IMR-90 (cell line): ENCODE measurements at regions not wholly inside any gene's neighbourhood (a gene's known extent, or its start where the extent isn't known, plus 50 kb on each side); places are given as distances from the start of the nearest gene placed in this dataset.

Source experiments
- ATAC-seq: fragments of 200-7000 bp; cut with Tn5 transposase; 2 replicates; pipeline ENCODE4 v1.9.1; 2020; ENCODE audit warnings: low read depth, mild to moderate bottlenecking, moderate library complexity
- BruUV-seq: library from RNA; stranded (reverse); fragments of 400-500 nt; replicated peaks from 2 replicates; lab custom pipeline; 2021; lab: Mats Ljungman, UMichigan
- CTCF ChIA-PET: fragments of 300-600 bp; formaldehyde crosslinking; extraction: SDS; loops from one replicate; lab custom pipeline; 2021; ENCODE audit warnings: antibody characterized with exemption; lab: Yijun Ruan, JAX
- POLR2A ChIA-PET: fragments of 300-600 bp; sonication (Branson Sonifier 250); formaldehyde crosslinking; loops from one replicate; lab custom pipeline; 2022; ENCODE audit warnings: antibody characterized with exemption; ENCODE audit not compliant: unreplicated experiment; lab: Charles Lee
- DNase-seq: peaks from one replicate; pipeline ENCODE4 v3.0.0; 2013
- H2AFZ ChIP-seq: replicated peaks from 2 replicates; pipeline ENCODE3; 2013; ENCODE audit warnings: low read length, mild to moderate bottlenecking; ENCODE audit not compliant: poor library complexity
- H2AK5ac ChIP-seq: 2 replicates; pipeline ENCODE4 v1.6.1; 2013; ENCODE audit warnings: low read depth, low read length, inconsistent platforms
- H2AK9ac ChIP-seq: replicated peaks from 2 replicates; pipeline ENCODE3; 2013; ENCODE audit warnings: mild to moderate bottlenecking, low read depth, low read length, moderate library complexity; ENCODE audit not compliant: poor library complexity
- H2BK120ac ChIP-seq: 2 replicates; pipeline ENCODE4 v1.6.1; 2013; ENCODE audit warnings: low read depth, low read length, inconsistent platforms
- H2BK15ac ChIP-seq: 3 replicates; pipeline ENCODE4 v1.6.1; 2013; ENCODE audit warnings: low read depth, low read length, inconsistent platforms
- H2BK20ac ChIP-seq: 2 replicates; pipeline ENCODE4 v1.6.1; 2013; ENCODE audit warnings: low read depth, mild to moderate bottlenecking, inconsistent platforms, low read length, moderate library complexity
- H2BK5ac ChIP-seq: 2 replicates; pipeline ENCODE4 v1.6.1; 2013; ENCODE audit warnings: mild to moderate bottlenecking, low read depth, low read length, inconsistent platforms; ENCODE audit not compliant: poor library complexity, severe bottlenecking
- H3K14ac ChIP-seq: replicated peaks from 2 replicates; pipeline ENCODE4 v1.6.1; 2013; ENCODE audit warnings: low read depth, low read length, inconsistent platforms
- H3K18ac ChIP-seq: 2 replicates; pipeline ENCODE4 v1.6.1; 2013; ENCODE audit warnings: low read depth, low read length, control low read depth
- H3K23ac ChIP-seq: 2 replicates; pipeline ENCODE4 v1.6.1; 2013; ENCODE audit warnings: low read depth, low read length, inconsistent platforms
- H3K27ac ChIP-seq: 2 replicates; pipeline ENCODE4 v1.5.1; 2013; ENCODE audit warnings: mild to moderate bottlenecking, control low read depth, low read length; ENCODE audit not compliant: insufficient read depth
- H3K27me3 ChIP-seq: 2 replicates; pipeline ENCODE4 v1.6.1; 2013; ENCODE audit warnings: low read length; ENCODE audit not compliant: control insufficient read depth, insufficient read depth
- H3K36me3 ChIP-seq: 2 replicates; pipeline ENCODE4 v1.6.1; 2013; ENCODE audit warnings: low read length, mixed read lengths; ENCODE audit not compliant: control insufficient read depth, insufficient read depth
- H3K4ac ChIP-seq: 2 replicates; pipeline ENCODE4 v1.6.1; 2013; ENCODE audit warnings: low read depth, low read length, inconsistent platforms
- H3K4me1 ChIP-seq: 2 replicates; pipeline ENCODE4 v1.6.1; 2013; ENCODE audit warnings: low read length, mixed read lengths; ENCODE audit not compliant: control insufficient read depth, insufficient read depth
- H3K4me2 ChIP-seq: 2 replicates; pipeline ENCODE4 v1.6.1; 2013; ENCODE audit warnings: low read depth, mild to moderate bottlenecking, control low read depth, low read length, moderate library complexity
- H3K4me3 ChIP-seq: 2 replicates; pipeline ENCODE4 v1.5.1; 2013; ENCODE audit warnings: low read depth, mild to moderate bottlenecking, control low read depth, low read length, moderate library complexity; ENCODE audit not compliant: insufficient read depth
- H3K56ac ChIP-seq: 2 replicates; pipeline ENCODE4 v1.6.1; 2013; ENCODE audit warnings: low read length, inconsistent platforms; ENCODE audit not compliant: insufficient read depth; ENCODE audit errors: extremely low read depth
- H3K79me1 ChIP-seq, 2 experiments: 2 replicates each; pipeline ENCODE4 v1.6.1; 2013; ENCODE audit warnings: low read length in 2 of 2, inconsistent platforms in 1 of 2, low read depth in 1 of 2
- H3K9ac ChIP-seq: 2 replicates; pipeline ENCODE4 v1.6.1; 2013; ENCODE audit warnings: low read depth, low read length, control low read depth
- H3K9me1 ChIP-seq: 2 replicates; pipeline ENCODE4 v1.6.1; 2013; ENCODE audit warnings: low read length, inconsistent platforms; ENCODE audit not compliant: insufficient read depth
- H3K9me3 ChIP-seq: 2 replicates; pipeline ENCODE4 v1.6.1; 2013; ENCODE audit warnings: low read length; ENCODE audit not compliant: control insufficient read depth, insufficient read depth
- H4K20me1 ChIP-seq: 2 replicates; pipeline ENCODE4 v1.6.1; 2013; ENCODE audit warnings: low read length, inconsistent platforms; ENCODE audit not compliant: insufficient read depth
- H4K5ac ChIP-seq: 2 replicates; pipeline ENCODE4 v1.6.1; 2013; ENCODE audit warnings: mild to moderate bottlenecking, low read depth, low read length, control low read depth
- H4K8ac ChIP-seq, 2 experiments: 2 replicates each; pipeline ENCODE4 v1.6.1; 2013; ENCODE audit warnings: low read depth in 2 of 2, low read length in 2 of 2, control low read depth in 1 of 2, inconsistent platforms in 1 of 2
- H4K91ac ChIP-seq: 2 replicates; pipeline ENCODE4 v1.6.1; 2013; ENCODE audit warnings: low read depth, low read length, inconsistent platforms; ENCODE audit not compliant: insufficient read depth
- BHLHE40 ChIP-seq: fragments of 150-350 bp; IDR thresholded peaks from 2 replicates; pipeline ENCODE4 v1.6.1; 2016; ENCODE audit warnings: mild to moderate bottlenecking, low read depth, low read length
- CEBPB ChIP-seq: IDR thresholded peaks from 2 replicates; pipeline ENCODE4 v1.6.1; 2012; ENCODE audit warnings: low read depth, low read length, improper control_type of control experiment
- CTCF ChIP-seq: conservative IDR thresholded peaks from 2 replicates; pipeline ENCODE4 v1.5.1; 2012; ENCODE audit warnings: mild to moderate bottlenecking, low read depth, low read length, improper control_type of control experiment
- FOS ChIP-seq: fragments of 150-350 bp; IDR thresholded peaks from 2 replicates; pipeline ENCODE4 v1.6.1; 2016; ENCODE audit warnings: low read depth, low read length
- MAFK ChIP-seq: IDR thresholded peaks from 2 replicates; pipeline ENCODE4 v1.6.1; 2012; ENCODE audit warnings: low read depth, low read length, improper control_type of control experiment
- MAZ ChIP-seq: IDR thresholded peaks from 2 replicates; pipeline ENCODE4 v1.6.1; 2012; ENCODE audit warnings: low read depth, mild to moderate bottlenecking, low read length, improper control_type of control experiment, moderate library complexity, borderline replicate concordance
- MXI1 ChIP-seq: IDR thresholded peaks from 2 replicates; pipeline ENCODE4 v1.6.1; 2012; ENCODE audit warnings: low read depth, mild to moderate bottlenecking, low read length, moderate library complexity, borderline replicate concordance
- NFE2L2 ChIP-seq: fragments of 150-350 bp; IDR thresholded peaks from 2 replicates; pipeline ENCODE4 v1.6.1; 2016; ENCODE audit warnings: low read depth, mild to moderate bottlenecking, low read length
- POLR2A ChIP-seq: IDR thresholded peaks from 2 replicates; pipeline ENCODE4 v1.6.1; 2012; ENCODE audit warnings: mild to moderate bottlenecking, low read depth, low read length
- RAD21 ChIP-seq: IDR thresholded peaks from 2 replicates; pipeline ENCODE4 v1.6.1; 2012; ENCODE audit warnings: low read length, improper control_type of control experiment
- RCOR1 ChIP-seq: IDR thresholded peaks from 2 replicates; pipeline ENCODE4 v1.6.1; 2012; ENCODE audit warnings: mild to moderate bottlenecking, low read length, improper control_type of control experiment; ENCODE audit not compliant: insufficient replicate concordance
- RFX5 ChIP-seq: IDR thresholded peaks from 2 replicates; pipeline ENCODE4 v1.8.0; 2012; ENCODE audit warnings: low read depth, mild to moderate bottlenecking, low read length, moderate library complexity
- WGBS, 2 experiments: methylation state at CpG; one replicate each; pipeline versions ENCODE4 v1.1.5 to v1.1.7; 2013; ENCODE audit warnings: missing lambda C conversion rate in 2 of 2; ENCODE audit not compliant: insufficient read length in 1 of 2; ENCODE audit errors: extremely low coverage in 2 of 2; 5-methylcytosine and 5-hydroxymethylcytosine counted together
- dilution Hi-C: fragments of 300-500 bp; cut with HindIII; formaldehyde crosslinking; loops from one replicate; pipeline ENCODE4 v1.14.3; 2018; ENCODE audit warnings: low sequenced_read_pairs; ENCODE audit not compliant: unreplicated experiment
- in situ Hi-C: fragments of 300-500 bp; cut with MboI; formaldehyde crosslinking; loops from 3 replicates; pipeline ENCODE4 v1.14.3; 2019; ENCODE audit warnings: low sequenced_read_pairs, inconsistent platforms, mixed read lengths
- intact Hi-C: fragments of 100-400 bp; cut with micrococcal nuclease; formaldehyde crosslinking; loops from 2 replicates; pipeline ENCODE4 v1.10.0; 2022
- TF ChIP-seq, protein P1 (sequence below): fragments of 150-350 bp; IDR thresholded peaks from 2 replicates; pipeline ENCODE4 v1.6.1; 2017; ENCODE audit warnings: mild to moderate bottlenecking, antibody characterized with exemption, low read length, low read depth

GRCh38 chr2:100766806-100767205 lies 53.1 kb upstream of the NPAS2 start:
- H3K79me1 ChIP-seq: no peaks in the 10 kb centered on the region
- H3K56ac ChIP-seq: no peak overlapping the region
- no peaks in the 10 kb centered on the region for H3K36me3 ChIP-seq
- ChIA-PET CTCF (interaction anchor here (0.9 to 1.5 kb wide), 3 partner anchors 11 to 34 kb away, joined by 3 to 6 read pairs (median 3); no protein-coding TSS in a partner anchor), POLR2A (no interaction called here)
- no TSS peak for BruUV-seq
- in situ Hi-C loops (no loop called here), dilution Hi-C loops (no loop called here), intact Hi-C loops (no loop called here)
- H3K4ac ChIP-seq: peak overlapping the region; percentile 54; the same call in 1 of the 2 replicates
- H2BK15ac ChIP-seq: 0 out of 3 replicates have a peak overlapping the region, but pooled peaks have one; percentile 9
- peak overlapping the region; percentile 55 for H3K23ac ChIP-seq
- peak overlapping the region; percentile 13 for H2AK5ac ChIP-seq
- peaks cover 15% of the 10 kb centered on the region for H3K9me1 ChIP-seq
- ATAC-seq (no peak), DNase-seq (no peak)
- H2AFZ ChIP-seq: peak overlapping the region; percentile 29
- H3K14ac ChIP-seq: peak overlapping the region; percentile 66
- H3K4me1 ChIP-seq: peaks cover 15% of the 10 kb centered on the region
- no peaks in the 10 kb centered on the region for H4K20me1 ChIP-seq
- no peak overlapping the region for H4K5ac ChIP-seq
- no peak overlapping the region for H3K9ac ChIP-seq
- H2BK120ac ChIP-seq: peak overlapping the region; percentile 59
- H4K91ac ChIP-seq: 0 out of 2 replicates have a peak overlapping the region, but pooled peaks have one; percentile 8
- H3K9me3 ChIP-seq: no peaks in the 10 kb centered on the region
- no CpG with 5 or more reads among the region's 3 CpGs for WGBS, 2 experiments
- no peak overlapping the region for H3K4me3 ChIP-seq
- TF ChIP-seq RAD21 (no peak), MAFK (no peak), CEBPB (no peak), NFE2L2 (no peak), RCOR1 (no peak), RFX5 (no peak), CTCF (no peak), POLR2A (no peak), MXI1 (no peak), BHLHE40 (no peak), FOS (no peak), MAZ (no peak)
- TF ChIP-seq, protein P1, sequence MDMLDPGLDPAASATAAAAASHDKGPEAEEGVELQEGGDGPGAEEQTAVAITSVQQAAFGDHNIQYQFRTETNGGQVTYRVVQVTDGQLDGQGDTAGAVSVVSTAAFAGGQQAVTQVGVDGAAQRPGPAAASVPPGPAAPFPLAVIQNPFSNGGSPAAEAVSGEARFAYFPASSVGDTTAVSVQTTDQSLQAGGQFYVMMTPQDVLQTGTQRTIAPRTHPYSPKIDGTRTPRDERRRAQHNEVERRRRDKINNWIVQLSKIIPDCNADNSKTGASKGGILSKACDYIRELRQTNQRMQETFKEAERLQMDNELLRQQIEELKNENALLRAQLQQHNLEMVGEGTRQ: no peak
- peak overlapping the region; percentile 33; the same call in 1 of the 2 replicates for H3K18ac ChIP-seq
- peak overlapping the region; percentile 35 for H2BK20ac ChIP-seq
- H3K27ac ChIP-seq: no peak overlapping the region
- H3K27me3 ChIP-seq: no peaks in the 10 kb centered on the region
- no peak overlapping the region for H2AK9ac ChIP-seq
- peak overlapping the region; percentile 25 for H2BK5ac ChIP-seq
- H4K8ac ChIP-seq: peak overlapping the region in 1 of 2 experiments; percentile 55; a peak in 1 of 4 replicates
- H3K4me2 ChIP-seq: peak overlapping the region; percentile 36; the same call in 1 of the 2 replicates
